Aorta (tissue), 5 donors: ENCODE measurements at regions not wholly inside any gene's neighbourhood (a gene's known extent, or its start where the extent isn't known, plus 50 kb on each side); places are given as distances from the start of the nearest gene placed in this dataset.

Experiments
- ATAC-seq: fragments of 200-7000 bp; cut with Tn5 transposase; one replicate; pipeline ENCODE4 v1.9.1; 2022; ENCODE audit warnings: moderate library complexity; ENCODE audit not compliant: low FRiP score
- DNase-seq, 2 donors: peaks; one replicate each; pipeline ENCODE4 v3.0.0-alpha.2; 2020
- H3K27ac ChIP-seq, 2 donors: one replicate each; pipeline ENCODE4 v1.5.1; 2013; ENCODE audit warnings: low read length in 2 of 2, mild to moderate bottlenecking in 2 of 2, moderate library complexity in 2 of 2, control low read depth in 1 of 2, inconsistent platforms in 1 of 2, low read depth in 1 of 2
- H3K27me3 ChIP-seq, 2 donors: one replicate each; pipeline ENCODE4 v1.6.1; 2013; ENCODE audit warnings: control low read depth in 1 of 2, low read length in 1 of 2, mild to moderate bottlenecking in 1 of 2, moderate library complexity in 1 of 2; ENCODE audit not compliant: insufficient read depth in 2 of 2, control insufficient read depth in 1 of 2
- H3K36me3 ChIP-seq, 2 donors: one replicate each; pipeline ENCODE4 v1.6.1; 2013; ENCODE audit warnings: control low read depth in 1 of 2, low read length in 1 of 2, mild to moderate bottlenecking in 1 of 2; ENCODE audit not compliant: insufficient read depth in 2 of 2, control insufficient read depth in 1 of 2
- H3K4me1 ChIP-seq, 2 donors: one replicate each; pipeline ENCODE4 v1.6.1; 2013; ENCODE audit warnings: low read length in 2 of 2, control low read depth in 1 of 2, mild to moderate bottlenecking in 1 of 2, moderate library complexity in 1 of 2; ENCODE audit not compliant: insufficient read depth in 2 of 2, control insufficient read depth in 1 of 2
- H3K4me3 ChIP-seq, 2 donors: one replicate each; pipeline ENCODE4 v1.5.1; 2013; ENCODE audit warnings: low read length in 2 of 2, control low read depth in 1 of 2, mild to moderate bottlenecking in 1 of 2
- H3K9me3 ChIP-seq: one replicate; pipeline ENCODE4 v1.6.1; 2013; ENCODE audit warnings: mild to moderate bottlenecking, low read length; ENCODE audit not compliant: control insufficient read depth
- WGBS, 2 donors: extraction: QIAGEN DNeasy Blood & Tissue Kit; methylation state at CpG; one replicate each; pipeline ENCODE4 v1.1.7; 2013; 5-methylcytosine and 5-hydroxymethylcytosine counted together
- intact Hi-C, 2 donors: fragments of 100-400 bp; cut with DNase I; formaldehyde crosslinking; loops; one replicate each; pipeline versions ENCODE4 v1.14.2 to v1.15.0; 2022
- donor health status: healthy with polysubstance abuse.
- donor health status: Bipolar disorder and iron deficiency.
- donor health status: DM: no; HTN: no; CAD: no.
- donor health status: DM: no; HTN: no; CAD: no.
- donor health status: DM: yes; HTN: yes; CAD: no.

GRCh38 chr6:159493231-159493897 lies 199.7 kb downstream of the SOD2 start:
- H3K4me1 ChIP-seq = no peaks in the 10 kb centered on the region
- no peaks in the 10 kb centered on the region for H3K9me3 ChIP-seq
- intact Hi-C loops = no loop called here
- no peak overlapping the region for H3K27ac ChIP-seq
- peak; percentile 26 for ATAC-seq
- WGBS, 2 donors = 83% methylated on average over 15 of the region's 15 CpGs
- H3K27me3 ChIP-seq = no peaks in the 10 kb centered on the region
- no peak overlapping the region for H3K4me3 ChIP-seq
- no peak for DNase-seq
- H3K36me3 ChIP-seq = no peaks in the 10 kb centered on the region

- H3K9me3 ChIP-seq = no peaks in the 10 kb centered on the region
- 24 to 27% methylated on average over 6 of the region's 6 CpGs for WGBS, 2 donors
- no peak overlapping the region for H3K27ac ChIP-seq
- H3K36me3 ChIP-seq = no peaks in the 10 kb centered on the region
- no peak for DNase-seq
- peak; percentile 50 for ATAC-seq
- intact Hi-C loops = no loop called here
- H3K27me3 ChIP-seq = no peaks in the 10 kb centered on the region
- no peaks in the 10 kb centered on the region for H3K4me1 ChIP-seq
- H3K4me3 ChIP-seq = no peak overlapping the region
Observed at GRCh38 chr6:159490298-159490937, 202.6 kb downstream of the SOD2 start.

- no peaks in the 10 kb centered on the region for H3K4me1 ChIP-seq
- H3K27me3 ChIP-seq = no peaks in the 10 kb centered on the region
- DNase-seq = no peak
- no peaks in the 10 kb centered on the region for H3K9me3 ChIP-seq
- WGBS, 2 donors = 75 to 82% methylated on average over 2 of the region's 2 CpGs
- H3K4me3 ChIP-seq = no peak overlapping the region
- intact Hi-C loops = no loop called here
- ATAC-seq = no peak
- no peaks in the 10 kb centered on the region for H3K36me3 ChIP-seq
- H3K27ac ChIP-seq = no peak overlapping the region
Observed at GRCh38 chr6:159487636-159488035, 205.4 kb downstream of the SOD2 start.

- Histone ChIP-seq H3K4me3 (no peak overlapping the region), H3K4me1 (no peaks in the 10 kb centered on the region), H3K27ac (no peak overlapping the region), H3K9me3 (no peaks in the 10 kb centered on the region), H3K27me3 (no peaks in the 10 kb centered on the region), H3K36me3 (no peaks in the 10 kb centered on the region)
- 43 to 68% methylated on average over 3 of the region's 3 CpGs for WGBS, 2 donors
- DNase-seq (no peak), ATAC-seq (no peak)
- intact Hi-C loops = no loop called here
Observed at GRCh38 chr6:159483259-159483658, 209.8 kb downstream of the SOD2 start.

- no peak overlapping the region for H3K4me3 ChIP-seq
- no peaks in the 10 kb centered on the region for H3K4me1 ChIP-seq
- H3K9me3 ChIP-seq = no peaks in the 10 kb centered on the region
- intact Hi-C loops = no loop called here
- WGBS, 2 donors = 42 to 46% methylated on average over 1 of the region's 1 CpG
- H3K27ac ChIP-seq = no peak overlapping the region
- H3K27me3 ChIP-seq = no peaks in the 10 kb centered on the region
- no peak for DNase-seq
- no peaks in the 10 kb centered on the region for H3K36me3 ChIP-seq
- no peak for ATAC-seq
Observed at GRCh38 chr6:159481897-159482296, 211.1 kb downstream of the SOD2 start.

GRCh38 chr6:159480471-159480870 lies 212.6 kb downstream of the SOD2 start:
- WGBS, 2 donors = 78 to 89% methylated on average over 8 of the region's 8 CpGs
- DNase-seq = no peak
- Histone ChIP-seq H3K27ac (no peak overlapping the region), H3K4me3 (no peak overlapping the region), H3K9me3 (no peaks in the 10 kb centered on the region), H3K36me3 (no peaks in the 10 kb centered on the region), H3K27me3 (no peaks in the 10 kb centered on the region), H3K4me1 (no peaks in the 10 kb centered on the region)
- intact Hi-C loops = no loop called here
- no peak for ATAC-seq

- ATAC-seq = no peak
- Histone ChIP-seq H3K36me3 (no peaks in the 10 kb centered on the region), H3K9me3 (no peaks in the 10 kb centered on the region), H3K4me3 (no peak overlapping the region), H3K27ac (no peak overlapping the region), H3K4me1 (no peaks in the 10 kb centered on the region), H3K27me3 (no peaks in the 10 kb centered on the region)
- intact Hi-C loops = no loop called here
- no peak for DNase-seq
Observed at GRCh38 chr6:159479146-159479545, 213.9 kb downstream of the SOD2 start.

- Histone ChIP-seq H3K36me3 (no peaks in the 10 kb centered on the region), H3K9me3 (no peaks in the 10 kb centered on the region), H3K27ac (no peak overlapping the region), H3K4me1 (no peaks in the 10 kb centered on the region), H3K4me3 (no peak overlapping the region), H3K27me3 (no peaks in the 10 kb centered on the region)
- WGBS, 2 donors = 54 to 93% methylated on average over 4 of the region's 4 CpGs
- no peak for ATAC-seq
- intact Hi-C loops = no loop called here
- DNase-seq = no peak
Observed at GRCh38 chr6:159473475-159474263, 219.4 kb downstream of the SOD2 start.

- no peak for ATAC-seq
- WGBS, 2 donors = 93 to 94% methylated on average over 3 of the region's 3 CpGs
Observed at GRCh38 chr6:159470397-159470796, 222.6 kb downstream of the SOD2 start.

More at GRCh38 chr6:159470397-159470796, 222.6 kb downstream of the SOD2 start:
- intact Hi-C loops = no loop called here
- Histone ChIP-seq H3K27me3 (no peaks in the 10 kb centered on the region), H3K27ac (no peak overlapping the region), H3K36me3 (no peaks in the 10 kb centered on the region), H3K4me3 (no peak overlapping the region), H3K9me3 (no peaks in the 10 kb centered on the region), H3K4me1 (no peaks in the 10 kb centered on the region)
- DNase-seq = no peak
